ENCODE measurements at regions not wholly inside any gene's neighbourhood (a gene's known extent, or its start where the extent isn't known, plus 50 kb on each side); places are given as distances from the start of the nearest gene placed in this dataset.

DNA sequence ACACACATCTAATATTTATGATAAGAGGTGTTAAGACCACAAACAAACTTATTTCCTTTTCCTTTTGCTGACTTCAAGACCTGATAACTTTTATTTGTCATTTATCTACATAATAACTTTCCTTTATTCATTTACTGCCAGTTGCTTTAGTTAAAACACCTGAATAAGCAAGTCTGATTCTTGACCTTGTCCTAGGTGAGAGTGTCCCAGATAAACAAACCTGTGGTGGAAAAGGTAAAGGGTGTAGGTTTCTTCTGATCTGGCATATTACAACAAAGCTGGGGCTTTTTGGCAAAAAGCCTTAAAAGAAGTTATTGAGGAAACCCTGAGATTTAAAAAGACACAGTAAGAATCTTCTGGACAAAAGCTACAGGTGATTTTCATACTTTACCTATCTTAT is 191.5 kb downstream of the ZBBX start:
- DNase-seq (ENCODE audit: low spot score), result no peak

DNA sequence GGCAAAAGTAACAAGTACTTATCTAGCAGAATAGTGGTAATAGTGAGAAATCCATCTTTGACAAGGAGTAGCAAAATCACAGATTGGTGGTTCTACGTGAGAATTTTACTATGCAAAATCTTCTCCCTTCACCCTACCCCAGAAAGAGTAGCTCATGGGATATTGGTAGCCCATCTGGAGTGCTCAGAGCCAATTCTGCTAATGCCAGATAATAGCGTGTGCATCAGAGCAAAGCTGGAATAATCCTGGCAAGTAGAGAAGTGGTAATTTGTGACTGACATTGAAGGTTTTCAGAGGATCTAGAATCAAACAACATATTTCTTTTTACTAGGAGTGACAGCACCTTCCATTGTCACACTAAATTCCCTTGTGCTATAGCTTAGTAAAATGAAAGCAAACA is 192.9 kb downstream of the ZBBX start:
- no peak for DNase-seq (ENCODE audit: low spot score)

DNA sequence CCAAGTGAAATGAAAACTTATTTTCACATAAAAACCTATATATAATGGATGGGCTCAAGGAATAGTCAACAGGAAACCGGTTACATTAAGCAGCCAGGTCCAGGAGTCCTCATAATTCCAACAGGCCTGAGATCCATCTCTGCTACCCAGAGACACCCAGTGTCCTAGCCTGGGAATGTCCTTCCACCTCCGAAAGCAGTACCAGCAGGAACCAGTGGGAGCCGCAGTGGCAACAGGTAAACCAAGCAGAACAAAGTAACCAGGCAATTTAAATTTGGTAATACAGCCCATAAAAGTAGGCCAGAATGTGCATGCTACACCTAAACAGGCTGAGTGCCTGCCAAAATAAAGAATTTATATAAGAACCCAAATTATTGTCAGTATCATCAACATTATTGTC is 195.6 kb downstream of the ZBBX start:
- no peak for DNase-seq (ENCODE audit: low spot score)

DNA sequence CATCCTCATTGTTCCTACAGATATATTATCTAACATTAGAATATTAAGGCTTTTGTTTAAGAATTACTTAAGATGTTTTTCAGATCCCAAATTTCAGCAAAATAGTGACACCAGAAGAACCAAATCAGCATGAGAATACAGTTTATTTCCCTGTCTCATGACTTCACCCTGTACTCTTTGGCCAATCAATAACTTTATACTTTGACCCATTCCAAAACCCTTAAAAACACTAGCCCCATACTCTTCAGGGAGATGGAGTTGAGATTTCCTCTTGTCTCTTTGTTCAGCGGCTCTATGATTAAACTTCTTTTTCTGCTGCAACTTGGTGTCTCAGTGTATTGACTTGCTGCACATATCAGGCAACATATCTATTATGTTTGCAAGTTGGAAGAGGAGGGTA is 207.7 kb downstream of the ZBBX start:
- DNase-seq (ENCODE audit: low spot score), result no peak

DNA sequence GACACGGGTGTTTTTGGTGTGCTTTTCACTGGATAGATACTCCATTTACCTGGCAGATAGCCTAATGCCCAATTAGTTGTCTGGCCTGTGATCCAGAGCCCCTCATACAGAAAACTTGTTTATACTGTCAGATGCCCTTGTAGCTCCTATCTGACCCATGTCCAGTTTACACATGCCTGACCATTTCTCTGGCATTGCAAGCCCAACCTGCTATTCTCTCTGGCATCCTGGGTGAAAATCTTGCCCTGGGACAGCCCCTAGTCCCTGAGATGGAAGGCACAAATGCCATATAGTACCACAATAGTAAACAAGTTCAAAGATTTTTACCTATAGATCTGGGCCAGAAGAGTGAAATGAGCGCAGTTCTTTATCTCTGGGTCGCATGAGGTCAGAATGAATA is 212.6 kb downstream of the ZBBX start:
- DNase-seq (ENCODE audit: low spot score), result no peak

DNA sequence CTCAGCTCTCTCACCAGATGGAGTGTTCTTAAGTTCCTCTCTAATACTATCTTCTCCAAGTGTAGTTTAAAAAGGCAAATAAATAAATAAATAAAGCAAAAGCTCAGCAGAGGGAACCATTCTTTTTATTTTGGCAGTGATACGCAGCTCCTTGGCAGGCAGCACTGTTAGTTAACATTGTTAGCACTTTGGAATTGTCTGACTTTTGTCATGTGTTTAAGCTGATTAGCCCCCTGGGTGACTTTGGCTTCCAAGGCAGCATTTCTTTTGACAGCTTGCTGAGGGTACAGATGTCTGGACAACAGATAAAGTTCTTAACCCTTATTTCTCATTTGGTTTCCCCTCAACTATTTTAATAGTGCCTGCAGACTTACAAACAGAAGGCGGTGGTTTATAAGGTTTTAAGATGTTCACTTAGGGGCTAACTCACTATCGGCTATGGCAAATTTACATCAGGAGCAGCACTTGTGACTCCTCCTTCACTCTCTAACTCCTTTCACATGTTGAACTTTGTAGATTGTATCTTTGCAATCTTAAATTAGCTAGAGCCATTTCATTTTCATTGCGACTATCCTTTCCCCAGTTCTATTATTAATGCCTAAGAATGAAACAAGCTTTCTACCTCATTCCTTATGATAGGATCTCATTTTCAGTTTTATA is 213.4 kb downstream of the ZBBX start:
- no peak for DNase-seq (ENCODE audit: low spot score)

DNA sequence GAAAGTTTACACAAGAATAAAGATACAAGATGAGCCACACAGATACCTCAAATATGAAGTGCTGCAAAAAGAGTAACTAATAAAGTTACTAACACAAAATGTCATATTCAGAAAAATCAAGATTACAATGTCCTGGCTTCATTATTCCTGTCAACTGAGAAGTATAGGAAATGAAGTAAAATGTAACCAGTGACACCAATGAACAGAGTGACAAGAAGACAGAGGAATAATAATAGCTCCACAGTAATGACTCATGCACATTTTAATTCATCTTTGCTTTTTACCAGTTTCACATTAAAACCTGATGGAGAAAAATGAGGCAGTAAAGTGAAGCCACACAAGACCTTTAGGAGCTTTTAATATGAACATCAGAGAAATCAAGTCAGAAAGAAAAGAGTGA is 214.1 kb downstream of the ZBBX start:
- no peak for DNase-seq (ENCODE audit: low spot score)

DNA sequence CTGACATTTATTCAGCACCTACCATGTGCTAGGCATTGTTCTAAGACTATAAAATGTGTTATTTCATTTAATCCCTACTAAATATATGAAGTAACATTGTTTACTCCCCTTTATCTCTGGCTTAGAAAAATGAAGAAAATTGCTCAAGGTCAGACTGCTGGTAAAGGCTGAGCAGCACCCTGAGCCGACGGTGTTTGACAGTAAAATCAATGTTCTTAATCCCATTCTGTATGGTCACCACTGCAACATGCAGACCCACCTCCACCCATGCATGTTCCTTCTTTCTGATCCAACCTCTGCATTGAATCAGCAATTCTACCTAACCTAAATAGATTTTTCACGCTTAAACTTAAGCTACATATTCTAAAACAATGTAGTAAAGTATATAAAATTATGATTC is 216.5 kb downstream of the ZBBX start:
- DNase-seq (ENCODE audit: low spot score), result no peak

DNA sequence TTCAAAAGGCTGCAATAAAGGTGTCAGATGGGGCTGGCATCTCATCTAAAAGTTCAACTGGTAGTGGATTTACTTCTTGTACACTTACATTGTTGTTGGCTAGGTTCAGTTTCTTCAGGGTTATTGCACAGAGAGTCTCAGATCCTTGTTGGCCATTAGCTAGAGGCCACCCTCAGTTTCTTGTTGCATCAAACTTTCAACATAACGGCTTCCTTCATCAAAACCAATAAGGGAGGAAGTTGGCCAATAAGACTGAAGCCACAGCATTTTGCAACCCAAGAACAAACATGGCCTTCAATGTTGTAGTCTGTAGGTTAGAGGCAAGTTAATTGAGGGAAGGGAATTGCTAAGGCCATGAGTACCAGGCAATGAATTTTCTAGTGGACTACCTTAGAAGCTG is 218.0 kb downstream of the ZBBX start:
- no peak for DNase-seq (ENCODE audit: low spot score)

DNA sequence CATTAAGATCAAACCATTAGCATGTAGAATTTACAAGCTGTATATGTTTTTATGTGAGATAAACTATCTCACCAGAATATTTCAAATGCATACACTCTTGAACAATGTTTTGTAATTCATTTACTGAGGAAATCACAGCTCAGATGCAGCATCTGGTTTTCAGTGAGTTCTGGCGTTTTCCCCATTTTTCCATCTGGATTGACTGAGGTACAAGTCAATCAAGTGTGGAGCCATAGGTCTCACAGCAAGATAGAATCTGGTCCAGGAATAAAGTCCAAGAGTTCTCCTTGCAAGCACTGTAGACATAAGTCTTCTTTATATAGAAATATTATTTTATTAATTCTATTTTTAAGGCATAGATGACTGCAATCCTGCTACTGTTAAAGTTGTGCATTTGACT is 219.3 kb downstream of the ZBBX start:
- no peak for DNase-seq (ENCODE audit: low spot score)

DNA sequence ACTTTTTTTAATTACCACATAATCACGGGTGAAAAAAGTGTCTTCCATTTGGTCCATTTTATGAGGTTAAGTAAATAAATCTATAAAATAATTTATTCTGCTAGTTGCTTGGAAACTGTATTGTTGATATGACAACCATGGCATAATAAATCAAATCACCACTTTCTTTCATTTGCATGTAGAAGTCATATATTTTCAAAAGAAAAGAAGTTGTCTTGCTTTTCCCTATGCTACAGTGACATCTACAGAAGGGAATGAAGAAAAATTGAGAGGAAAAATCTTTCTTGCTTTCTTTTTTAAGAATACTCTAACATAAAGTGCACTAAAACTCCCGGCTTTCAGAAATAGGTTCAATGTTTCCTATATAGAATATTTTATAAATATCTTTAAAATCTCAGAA is 228.5 kb downstream of the ZBBX start:
- no peak for DNase-seq (ENCODE audit: low spot score)

DNA sequence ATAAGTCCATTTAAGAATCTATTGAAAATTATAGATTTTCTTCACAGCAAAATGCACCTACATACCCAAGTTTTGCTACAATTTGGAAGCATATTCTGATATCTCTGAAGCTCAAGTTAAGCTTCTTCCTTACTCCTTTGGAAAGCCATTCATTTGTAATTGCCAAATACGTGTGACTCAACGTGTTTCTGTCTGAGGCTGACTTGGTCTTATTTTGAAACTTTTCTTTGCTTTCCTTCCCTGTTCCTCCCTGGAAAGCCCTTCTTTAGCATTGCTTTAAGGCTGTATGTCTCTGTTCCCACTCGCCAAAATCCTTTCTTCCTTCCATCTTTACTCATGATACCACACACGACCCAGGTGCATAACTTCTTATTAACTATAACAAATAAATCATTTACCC is 232.0 kb downstream of the ZBBX start:
- no peak for DNase-seq (ENCODE audit: low spot score)

DNA sequence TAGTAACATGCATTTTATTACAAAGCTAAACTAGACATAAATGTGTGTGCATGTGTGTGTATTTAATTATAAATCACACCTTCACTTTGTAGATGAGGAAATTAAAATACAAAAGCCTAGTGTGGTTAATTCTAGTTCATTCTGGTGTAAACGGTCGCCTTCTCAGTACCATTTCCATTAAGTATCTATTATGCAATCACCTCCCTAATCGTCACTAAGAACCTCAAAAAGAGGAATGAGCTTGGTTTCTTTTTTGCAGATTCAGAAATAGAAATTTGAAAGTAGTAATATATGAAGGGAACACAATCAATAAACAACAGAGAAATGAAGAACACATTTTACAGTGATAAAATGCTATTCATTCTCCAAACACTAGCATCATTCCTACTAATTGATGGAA is 233.2 kb downstream of the ZBBX start:
- DNase-seq (ENCODE audit: low spot score), result no peak

DNA sequence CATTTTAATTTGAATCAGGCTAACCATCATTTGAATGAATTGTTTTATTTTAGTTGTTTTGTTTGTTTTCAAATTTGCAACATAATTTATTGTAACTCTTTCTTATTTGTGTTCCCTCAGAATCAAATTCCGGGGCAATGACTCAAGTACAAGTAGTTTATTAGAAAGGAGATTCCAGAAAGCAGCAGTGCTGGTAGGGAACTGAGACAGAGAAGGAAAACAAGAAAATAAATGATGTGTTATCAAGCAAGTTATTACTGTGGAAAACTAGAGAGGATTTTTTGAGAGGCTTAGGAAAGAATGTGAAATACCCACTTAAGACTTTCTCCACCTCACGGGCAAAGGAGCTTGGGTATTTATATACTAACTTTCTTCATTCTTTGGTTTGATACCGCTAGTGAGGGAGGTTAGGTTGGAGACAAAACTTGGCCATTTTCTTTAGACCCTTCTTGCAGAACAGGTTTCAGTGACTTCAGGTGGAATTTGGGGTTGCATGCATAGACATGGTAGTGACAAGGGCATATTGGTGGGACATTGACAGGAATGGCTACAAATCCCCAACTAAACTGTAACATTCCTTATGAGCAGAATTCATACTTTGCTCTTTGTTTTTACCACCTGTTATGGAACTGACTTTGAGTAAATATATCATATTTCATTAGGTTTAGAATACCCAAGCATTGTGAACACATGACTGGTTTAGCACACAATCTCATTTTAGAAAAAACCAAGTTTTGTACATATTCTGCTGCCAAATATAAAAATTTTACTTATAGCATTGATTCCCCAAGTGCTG is 254.3 kb downstream of the ZBBX start:
- DNase-seq (ENCODE audit: low spot score), result no peak

DNA sequence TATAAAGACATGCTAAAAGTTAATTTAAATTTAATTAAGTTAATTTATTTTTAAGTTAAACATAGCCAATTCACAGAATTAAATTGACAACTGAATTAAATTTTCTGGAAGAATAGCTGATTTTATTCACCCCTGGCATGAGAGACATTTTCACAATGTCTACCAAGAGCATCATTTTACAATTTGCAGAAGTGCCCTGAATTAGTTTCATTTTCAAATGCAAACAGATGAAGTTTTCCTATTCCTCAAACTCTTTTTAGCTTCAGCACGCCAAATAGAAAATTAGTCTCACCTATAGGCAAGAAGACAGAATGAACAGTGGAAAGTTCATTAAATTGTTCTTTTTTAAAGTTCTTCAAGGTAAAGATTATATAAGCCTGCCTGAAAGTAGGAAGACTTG is 259.3 kb downstream of the ZBBX start:
- no peak for DNase-seq (ENCODE audit: low spot score)

DNA sequence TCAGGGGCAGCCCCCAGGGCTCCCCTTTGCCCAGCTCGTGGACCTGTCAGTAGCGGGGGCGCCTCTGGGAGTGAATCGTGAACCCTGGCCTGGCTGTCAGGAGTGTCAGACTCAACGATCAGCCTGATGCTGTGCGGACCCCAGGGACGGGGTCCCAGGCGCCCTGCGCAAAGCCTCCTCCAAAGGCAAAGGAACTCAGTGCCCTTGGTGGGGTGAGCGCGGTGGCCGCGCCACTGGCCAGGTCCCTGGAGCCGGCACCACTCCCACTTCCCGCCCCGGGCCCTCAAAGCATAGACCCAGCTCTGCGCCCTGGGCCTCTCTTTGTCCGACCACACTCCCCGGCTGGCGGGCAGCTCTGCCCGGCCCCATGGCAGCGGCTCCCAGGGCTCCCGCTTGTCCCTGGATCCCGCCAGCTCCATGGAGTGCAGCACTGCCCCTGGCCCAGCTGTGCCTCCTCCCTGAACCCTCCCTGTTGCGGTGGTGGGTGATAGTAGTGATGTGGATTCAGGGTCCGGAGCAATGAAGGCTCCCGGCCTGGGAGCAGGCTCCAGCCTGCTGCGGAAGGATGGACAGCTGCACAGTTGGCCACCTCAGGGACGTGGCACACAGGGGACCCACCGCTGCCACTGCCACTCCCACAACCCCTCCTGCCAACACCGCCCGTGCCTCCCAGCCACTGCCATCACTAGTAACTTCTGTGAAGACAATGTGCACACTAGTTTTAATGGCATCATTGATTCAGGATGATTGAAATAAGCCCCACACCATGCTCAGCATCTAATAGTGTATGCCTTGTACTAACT is 263.8 kb downstream of the ZBBX start:
- no peak for DNase-seq (ENCODE audit: low spot score)

DNA sequence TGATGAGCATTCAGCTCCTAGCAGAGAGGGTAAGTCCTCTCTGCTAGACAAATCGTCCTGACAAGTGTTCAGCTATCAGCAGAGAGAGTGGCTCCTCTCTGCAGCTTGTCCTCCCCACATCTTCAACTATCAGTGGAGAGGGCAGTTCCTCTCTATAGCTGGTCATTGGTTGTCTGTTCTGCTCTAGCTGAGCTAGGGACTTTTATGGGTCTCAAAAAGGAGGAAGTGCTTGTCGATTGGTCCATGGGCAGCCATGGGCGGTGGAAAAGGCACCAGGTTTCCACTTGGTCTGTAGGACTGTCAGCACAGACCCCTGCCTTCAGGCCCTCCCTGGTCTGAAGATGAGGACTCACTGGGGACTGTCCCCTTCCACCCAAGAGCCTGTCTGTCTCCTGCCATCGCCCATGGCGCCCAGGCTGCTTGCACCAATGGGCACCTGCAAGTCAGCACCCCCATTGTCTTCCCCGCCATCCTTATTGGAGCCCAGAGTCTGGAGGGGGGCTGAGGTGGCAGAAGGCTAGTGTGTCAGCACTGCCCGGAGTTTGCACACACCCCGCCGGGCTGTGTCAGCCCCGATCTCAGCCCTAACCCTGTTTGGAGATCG is 264.7 kb downstream of the ZBBX start:
- no peak for DNase-seq (ENCODE audit: low spot score)

DNA sequence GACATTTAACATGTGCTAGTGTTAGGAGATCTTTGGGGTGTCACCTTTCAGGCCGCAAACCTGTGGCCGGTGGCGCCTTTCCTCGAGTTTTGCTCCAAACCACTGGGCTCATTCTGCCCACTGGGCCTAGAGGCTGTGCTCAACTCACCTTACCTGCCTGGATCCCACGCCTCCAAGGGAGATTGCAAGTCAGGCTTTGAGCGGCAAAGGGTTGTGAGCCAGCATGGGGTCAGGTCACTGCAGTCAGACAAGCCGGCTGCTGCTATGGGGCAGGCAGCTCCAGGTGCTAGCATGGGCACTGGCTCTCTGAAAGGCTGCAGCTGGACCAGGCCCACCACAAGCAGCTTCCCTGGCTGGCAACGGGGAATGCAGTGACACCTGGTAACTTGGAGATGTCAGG is 265.5 kb downstream of the ZBBX start:
- DNase-seq (ENCODE audit: low spot score), result no peak

DNA sequence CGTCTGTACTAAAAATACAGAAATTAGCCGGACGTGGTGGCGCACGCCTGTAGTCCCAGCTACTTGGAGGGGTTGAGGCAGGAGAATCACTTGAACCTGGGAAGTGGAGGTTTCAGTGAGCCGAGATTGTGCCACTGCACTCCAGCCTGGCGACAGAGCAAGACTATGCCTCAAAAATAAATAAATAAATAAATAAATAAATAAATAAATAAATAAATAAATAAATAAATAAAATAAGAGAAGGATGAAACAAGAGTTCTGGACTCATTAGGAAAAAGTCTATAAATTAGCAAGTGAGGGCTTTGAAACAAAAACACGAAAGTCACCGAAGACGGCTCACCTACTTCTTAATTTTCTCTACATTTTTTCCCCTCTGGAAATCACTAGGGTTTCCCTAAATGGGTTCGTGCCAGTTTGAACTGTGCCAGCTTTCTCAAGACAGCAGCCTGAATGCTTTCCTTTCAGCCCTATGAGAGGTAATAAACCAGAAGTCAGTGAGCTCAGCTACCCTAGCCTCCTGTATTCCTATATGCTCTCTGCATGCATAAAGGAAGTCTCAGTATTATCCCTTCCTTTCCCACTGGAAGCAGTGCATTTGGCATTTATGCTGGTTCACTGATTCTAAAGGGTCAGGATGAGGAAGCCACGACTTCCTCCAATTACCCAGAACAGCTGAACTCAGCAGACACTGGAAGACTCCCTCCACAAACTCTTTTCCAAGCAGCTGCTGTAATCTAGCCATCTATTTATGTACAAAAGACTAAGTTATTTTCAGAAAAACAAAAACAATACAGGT is 266.9 kb downstream of the ZBBX start:
- DNase-seq (ENCODE audit: low spot score), result no peak

DNA sequence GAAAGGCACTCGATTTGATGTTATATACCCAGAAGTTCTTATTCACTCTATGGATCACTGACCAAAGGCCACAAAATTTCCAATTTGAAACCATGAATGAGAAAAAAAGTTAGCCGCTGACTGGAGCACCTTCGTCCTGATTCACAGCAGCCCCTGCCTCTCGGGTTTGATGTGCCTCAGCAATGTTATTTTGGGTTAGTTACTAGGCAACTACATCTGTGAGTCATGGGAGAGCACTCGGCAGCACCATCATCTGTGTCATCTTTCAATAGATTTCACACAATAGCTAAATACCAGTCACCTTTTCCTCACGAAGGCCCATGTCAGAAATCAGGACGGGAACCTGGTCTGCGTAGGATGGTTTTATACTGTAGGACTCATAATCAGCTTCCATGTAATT is 269.2 kb downstream of the ZBBX start:
- no peak for DNase-seq (ENCODE audit: low spot score)

DNA sequence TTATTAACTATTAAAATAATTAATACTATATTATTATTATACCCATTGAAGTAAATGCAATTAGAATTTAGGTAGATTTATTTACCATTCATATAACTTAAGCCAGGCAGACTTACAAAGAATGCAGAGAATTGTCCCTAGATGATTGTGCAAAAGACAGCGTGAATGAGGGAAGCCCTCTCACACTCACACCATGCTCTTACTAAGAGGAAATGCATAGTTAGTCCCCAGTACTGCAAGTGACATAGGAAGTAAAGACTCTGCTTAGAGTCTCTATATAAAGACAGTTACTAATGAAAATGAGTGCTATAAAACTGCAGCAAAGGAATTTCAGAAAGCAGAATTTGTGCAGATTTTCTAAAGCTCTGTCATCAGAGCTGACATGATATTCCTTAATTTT is 270.4 kb downstream of the ZBBX start:
- DNase-seq (ENCODE audit: low spot score), result no peak

DNA sequence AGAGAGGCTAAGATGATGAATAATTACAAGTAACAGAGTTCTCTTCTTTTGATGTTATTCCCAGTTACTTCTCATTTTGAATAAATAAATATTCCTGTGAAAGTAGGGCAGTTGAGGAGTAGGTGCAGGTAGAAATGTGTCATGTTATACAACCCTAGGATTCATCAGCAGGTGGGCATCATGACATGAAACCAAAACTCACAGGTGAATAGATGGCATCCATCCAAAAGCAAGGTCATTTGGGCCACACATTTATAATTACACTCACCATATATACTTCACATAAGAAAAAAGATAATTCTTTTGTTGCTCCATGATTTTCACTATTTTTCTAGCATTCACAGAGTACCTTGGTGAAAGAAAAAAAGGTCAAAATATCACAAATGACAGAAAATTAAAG is 273.6 kb downstream of the ZBBX start:
- no peak for DNase-seq (ENCODE audit: low spot score)
